ENCODE measurements at regions not wholly inside any gene's neighbourhood (a gene's known extent, or its start where the extent isn't known, plus 50 kb on each side); places are given as distances from the start of the nearest gene placed in this dataset.

DNA sequence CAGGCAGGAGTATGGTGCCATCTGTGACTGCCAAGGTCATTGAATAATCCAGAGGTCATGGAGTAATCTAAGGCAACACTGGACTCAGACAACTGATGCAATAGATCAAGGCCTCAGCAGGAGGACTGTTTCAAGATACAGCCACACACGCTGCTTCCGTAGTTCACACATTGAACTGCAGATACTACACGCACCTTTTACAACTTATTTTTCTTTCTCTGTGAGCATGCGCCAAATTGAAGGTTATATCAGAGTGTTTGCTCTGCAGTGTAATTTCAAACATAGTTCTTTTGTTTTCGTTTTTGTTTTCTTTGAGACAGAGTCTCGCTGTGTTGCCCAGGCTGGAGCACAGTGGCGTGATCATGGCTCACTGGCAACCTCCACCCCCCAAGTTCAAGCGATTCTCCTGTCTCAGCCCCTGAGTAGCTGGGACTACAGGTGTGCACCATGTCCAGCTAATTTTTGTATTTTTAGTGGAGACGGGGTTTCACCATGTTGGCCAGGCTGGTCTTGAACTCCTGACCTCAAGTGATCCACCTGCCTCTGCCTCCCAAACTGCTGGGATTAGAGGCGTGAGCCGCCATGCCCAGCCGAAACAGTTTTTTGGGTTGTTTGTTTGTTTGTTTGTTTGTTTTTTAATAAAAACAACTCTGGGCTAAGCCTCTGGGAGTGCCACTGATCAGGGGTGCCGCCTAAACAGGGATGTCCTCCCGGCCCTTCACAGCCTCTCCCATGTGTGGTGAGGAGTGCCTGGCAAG lies 96.6 kb upstream of the NAA20 start:
- TF ChIP-seq, protein P1, sequence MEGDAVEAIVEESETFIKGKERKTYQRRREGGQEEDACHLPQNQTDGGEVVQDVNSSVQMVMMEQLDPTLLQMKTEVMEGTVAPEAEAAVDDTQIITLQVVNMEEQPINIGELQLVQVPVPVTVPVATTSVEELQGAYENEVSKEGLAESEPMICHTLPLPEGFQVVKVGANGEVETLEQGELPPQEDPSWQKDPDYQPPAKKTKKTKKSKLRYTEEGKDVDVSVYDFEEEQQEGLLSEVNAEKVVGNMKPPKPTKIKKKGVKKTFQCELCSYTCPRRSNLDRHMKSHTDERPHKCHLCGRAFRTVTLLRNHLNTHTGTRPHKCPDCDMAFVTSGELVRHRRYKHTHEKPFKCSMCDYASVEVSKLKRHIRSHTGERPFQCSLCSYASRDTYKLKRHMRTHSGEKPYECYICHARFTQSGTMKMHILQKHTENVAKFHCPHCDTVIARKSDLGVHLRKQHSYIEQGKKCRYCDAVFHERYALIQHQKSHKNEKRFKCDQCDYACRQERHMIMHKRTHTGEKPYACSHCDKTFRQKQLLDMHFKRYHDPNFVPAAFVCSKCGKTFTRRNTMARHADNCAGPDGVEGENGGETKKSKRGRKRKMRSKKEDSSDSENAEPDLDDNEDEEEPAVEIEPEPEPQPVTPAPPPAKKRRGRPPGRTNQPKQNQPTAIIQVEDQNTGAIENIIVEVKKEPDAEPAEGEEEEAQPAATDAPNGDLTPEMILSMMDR (IDR thresholded peaks at IDR 0.05; ENCODE audit: low read depth, low read length) = no peak
- TF ChIP-seq EZH2phosphoT487 (IDR thresholded peaks at IDR 0.05; ENCODE audit: low read depth) = no peak
